NCI-H2196 (cell line): ENCODE measurements at regions not wholly inside any gene's neighbourhood (a gene's known extent, or its start where the extent isn't known, plus 50 kb on each side); places are given as distances from the start of the nearest gene placed in this dataset.

Experiments
- DNase-seq: peaks from one replicate; lab custom pipeline; 2025; ENCODE audit not compliant: unreplicated experiment; lab: John Stamatoyannopoulos, UW

- no peak for DNase-seq
Measured at GRCh38 chr7:3229904-3230470, 71.1 kb upstream of the SDK1 start.

- no peak for DNase-seq
Measured at GRCh38 chr7:3230908-3231307, 70.1 kb upstream of the SDK1 start.

- DNase-seq, result no peak
Measured at GRCh38 chr7:3232228-3232627, 68.8 kb upstream of the SDK1 start.

DNA sequence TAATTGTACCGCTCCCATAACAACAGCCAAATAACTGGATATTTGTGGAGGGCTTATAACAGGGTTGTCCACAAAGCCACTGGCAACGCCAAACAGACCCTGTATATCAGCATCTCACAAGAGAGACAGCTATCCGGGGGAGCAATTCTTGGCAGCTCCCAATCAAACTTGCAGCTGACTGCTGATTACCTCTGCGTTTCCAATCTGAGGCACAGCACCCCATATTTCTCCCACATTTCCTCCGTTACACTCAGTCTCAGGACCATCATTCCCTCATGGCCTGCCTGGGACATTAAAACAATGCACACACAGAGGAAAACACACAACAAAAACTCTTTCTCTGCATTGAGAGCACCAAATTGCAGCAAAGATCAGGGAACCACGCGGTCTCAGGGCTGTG lies 67.8 kb upstream of the SDK1 start:
- DNase-seq, result no peak

DNA sequence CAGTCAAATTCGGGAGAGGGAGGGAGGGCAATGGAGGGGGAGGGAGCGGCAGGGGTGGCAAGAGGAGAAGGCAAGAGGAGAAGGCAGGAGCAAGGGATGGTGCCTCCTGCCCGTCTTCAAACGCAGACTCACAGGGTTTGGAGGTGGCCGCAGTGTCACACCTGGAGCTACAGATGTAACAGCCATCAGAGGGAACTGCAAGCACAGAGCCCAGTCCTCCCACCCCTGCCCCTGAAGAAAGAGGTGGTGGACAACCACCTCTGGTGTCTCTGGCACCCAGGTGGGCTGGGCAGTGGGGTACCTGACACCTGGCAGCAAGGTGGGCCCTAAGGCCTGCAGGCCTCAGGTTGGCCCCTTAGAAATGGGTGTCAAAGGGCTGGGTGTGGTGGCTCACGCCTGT lies 67.0 kb upstream of the SDK1 start:
- DNase-seq, result no peak

GRCh38 chr7:3234851-3235250 lies 66.2 kb upstream of the SDK1 start:
- DNase-seq, result no peak

DNA sequence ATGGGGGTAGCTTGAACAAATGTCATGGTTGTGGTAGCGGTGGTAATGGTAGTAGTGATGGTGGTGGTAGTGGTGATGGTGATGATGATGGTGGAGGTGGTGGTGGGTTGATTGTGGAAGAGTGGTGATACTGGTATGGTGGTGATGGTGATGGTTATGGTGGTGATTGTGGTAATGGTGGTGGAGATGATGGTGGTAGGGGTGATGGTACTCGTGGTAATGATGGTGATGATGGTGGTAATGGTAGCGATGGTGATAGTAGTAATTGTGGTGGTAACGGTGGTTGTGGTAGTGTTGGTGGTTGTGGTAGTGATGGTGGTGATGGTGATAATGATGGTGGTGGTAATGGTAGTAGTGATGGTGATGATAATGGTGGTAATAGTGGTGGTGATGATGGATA lies 65.7 kb upstream of the SDK1 start:
- DNase-seq, result no peak

DNA sequence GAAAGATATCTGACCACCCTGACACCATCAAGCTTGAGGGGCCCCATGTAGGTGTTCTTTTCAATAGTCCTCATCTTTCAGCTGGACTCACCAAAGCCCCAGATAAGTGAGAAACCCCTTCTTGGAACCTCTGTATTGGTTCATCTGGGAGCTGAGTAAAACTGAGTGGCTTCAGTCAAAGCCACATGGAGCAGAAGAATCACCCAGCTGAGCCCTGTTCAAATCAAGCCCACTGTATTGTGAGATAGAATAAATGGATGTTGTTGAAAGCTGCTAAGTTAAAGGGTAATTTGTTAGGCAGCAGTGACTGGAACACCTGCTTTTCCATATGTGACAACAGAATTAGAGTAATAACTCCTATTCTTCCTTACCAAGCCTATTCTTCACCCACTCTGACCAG lies 64.8 kb upstream of the SDK1 start:
- no peak for DNase-seq

GRCh38 chr7:3238525-3239210 lies 62.4 kb upstream of the SDK1 start:
- DNase-seq, result no peak

GRCh38 chr7:3239291-3239691 lies 61.8 kb upstream of the SDK1 start:
- no peak for DNase-seq

DNA sequence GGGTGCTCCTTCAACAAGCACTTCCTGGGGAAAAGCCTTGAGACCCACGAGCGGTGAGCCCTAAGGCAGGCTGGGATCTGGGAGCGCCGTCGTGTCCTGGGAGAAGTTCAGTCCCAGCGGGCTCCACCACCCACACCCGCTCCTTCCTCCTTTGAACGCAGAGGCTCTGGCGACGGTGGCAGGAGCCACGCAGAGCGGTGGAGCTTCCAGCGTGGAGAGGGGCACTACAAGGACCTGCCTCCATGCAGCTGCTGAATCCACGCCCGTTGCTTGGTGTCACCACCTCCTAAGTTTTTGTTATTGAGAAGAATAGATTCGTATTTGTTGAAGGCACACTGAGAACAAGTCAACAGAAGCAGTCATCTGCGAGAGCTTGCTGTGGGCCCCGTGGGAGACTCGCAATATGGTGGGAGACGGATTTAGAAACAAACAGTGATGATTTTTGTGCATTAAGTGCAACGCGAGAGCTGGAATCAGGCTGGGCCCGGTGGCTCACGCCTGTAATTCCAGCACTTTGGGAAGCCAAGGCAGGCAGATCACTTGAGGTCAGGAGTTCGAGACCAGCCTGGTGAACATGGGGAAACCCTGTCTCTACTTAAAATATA lies 60.1 kb upstream of the SDK1 start:
- DNase-seq, result no peak

- DNase-seq, result no peak
Measured at GRCh38 chr7:3241686-3242258, 59.3 kb upstream of the SDK1 start.

GRCh38 chr7:3242398-3242972 lies 58.6 kb upstream of the SDK1 start:
- DNase-seq, result no peak

- no peak for DNase-seq
Measured at GRCh38 chr7:3243256-3243655, 57.8 kb upstream of the SDK1 start.

DNA sequence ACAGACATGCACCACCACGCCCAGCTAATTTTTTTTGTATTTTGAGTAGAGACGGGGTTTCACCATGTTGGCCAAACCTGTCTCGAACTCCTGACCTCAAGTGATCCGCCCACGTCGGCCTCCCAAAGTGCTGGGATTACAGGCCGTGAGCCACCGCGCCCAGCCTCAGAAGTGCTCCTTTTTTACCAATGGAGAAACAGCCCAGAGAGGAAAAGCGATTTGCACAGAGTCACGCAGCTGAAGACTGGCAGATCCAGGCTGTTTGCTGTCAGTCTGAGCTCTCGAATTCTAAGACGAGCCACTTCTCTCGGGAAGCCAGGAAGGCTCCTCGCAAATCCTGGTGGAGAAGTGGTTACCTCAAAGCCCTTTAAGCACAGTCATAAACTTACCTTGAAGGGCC lies 57.4 kb upstream of the SDK1 start:
- no peak for DNase-seq

DNA sequence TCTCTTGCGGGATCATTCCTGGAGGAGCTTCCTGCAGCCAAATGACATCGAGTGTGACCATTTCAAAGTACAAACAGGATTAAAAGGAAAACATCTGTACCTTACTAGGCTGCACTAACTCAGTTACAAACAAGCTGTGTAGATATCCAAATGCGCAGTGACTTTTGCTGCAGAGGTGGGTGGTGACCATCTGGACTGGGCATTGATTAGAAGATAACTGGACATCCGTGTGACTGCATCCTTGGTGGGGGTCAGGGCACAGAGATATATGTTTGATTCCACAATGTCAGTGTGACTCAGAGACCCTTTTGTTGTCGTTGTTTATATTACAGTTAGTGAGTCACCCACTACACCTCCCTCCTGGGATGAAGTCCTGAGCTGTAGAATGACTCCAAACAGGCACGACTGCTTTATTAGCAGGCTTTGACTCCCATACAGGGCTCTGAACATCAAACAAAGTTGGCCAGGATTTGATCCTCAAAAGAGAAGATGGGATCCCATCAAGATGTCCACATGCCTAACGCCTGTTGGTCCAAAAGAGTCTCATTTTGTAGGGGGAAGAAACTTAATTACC lies 56.7 kb upstream of the SDK1 start:
- DNase-seq, result no peak

DNA sequence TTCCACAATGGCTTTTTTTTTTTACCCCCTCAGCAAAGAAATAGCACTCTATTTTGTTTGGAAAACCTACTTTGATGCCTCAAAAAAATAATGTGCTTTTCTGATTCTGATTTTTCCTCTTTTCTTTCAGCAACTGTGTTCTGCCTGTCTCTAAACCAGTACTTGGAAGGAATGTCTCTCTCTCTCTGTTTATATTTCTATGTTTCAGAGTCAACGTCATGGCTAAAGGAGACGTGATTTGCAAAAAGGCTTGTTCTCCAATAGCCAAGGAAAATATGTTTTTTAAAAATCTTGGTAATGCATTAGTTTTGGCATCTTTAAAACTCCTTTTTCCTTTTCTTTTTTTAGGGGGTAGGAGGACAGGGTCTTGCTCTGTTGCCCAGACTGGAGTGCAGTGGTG lies 56.0 kb upstream of the SDK1 start:
- no peak for DNase-seq

DNA sequence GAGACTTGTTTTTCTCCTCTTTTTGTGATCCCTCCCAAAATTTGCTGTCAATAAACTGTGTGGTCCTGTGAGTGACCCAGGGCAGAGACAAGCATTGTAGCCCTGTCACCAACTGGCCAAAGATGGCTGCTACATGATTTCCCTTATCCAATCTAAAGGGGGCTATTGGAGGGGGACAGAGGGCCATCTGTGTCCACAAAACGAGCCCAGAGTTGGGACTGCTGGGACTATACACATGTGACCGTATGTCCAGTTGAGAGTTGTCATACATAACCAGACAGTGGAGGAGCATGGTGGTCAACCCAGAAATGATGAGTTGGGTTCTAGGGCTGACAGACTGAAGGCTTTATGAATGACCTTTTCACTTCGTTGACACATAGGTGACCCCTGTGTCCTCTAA lies 55.3 kb upstream of the SDK1 start:
- no peak for DNase-seq

DNA sequence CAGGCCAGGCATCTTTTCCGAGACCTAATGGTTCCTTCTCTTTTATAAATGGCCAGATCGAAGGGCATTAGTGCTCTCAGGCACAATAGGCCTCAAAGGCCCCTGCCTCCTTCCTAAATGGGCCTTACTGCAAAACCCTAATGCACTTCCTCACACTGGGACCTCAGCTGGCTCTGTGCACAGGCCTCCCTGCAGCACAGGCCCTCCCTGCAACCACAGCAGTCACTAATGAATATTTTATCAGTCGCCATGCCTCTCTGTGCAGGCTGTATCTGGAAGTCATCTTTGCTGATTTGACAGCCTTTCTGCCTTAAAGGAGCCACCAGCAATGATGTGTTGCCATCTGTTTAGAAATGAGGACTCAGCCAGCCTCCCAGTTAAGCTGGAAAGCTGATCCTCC lies 54.9 kb upstream of the SDK1 start:
- DNase-seq, result no peak

DNA sequence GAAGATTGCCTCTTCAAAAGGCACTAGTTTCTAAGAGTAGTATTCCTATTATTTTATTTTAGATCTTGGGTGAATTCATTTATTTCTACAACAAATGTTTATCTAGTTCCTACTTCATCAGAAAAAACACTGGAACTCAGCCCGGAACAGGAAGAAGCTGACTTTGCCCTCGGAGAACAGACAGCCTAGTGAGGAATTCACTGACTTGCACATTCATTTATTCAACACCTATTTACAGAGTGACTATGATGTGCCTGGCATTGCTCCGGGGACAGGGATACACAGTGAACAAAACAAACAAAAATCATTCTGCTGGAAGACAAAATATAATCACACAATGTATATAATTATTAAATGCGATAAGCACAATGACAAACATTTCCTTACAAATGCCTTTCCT lies 54.4 kb upstream of the SDK1 start:
- no peak for DNase-seq

- no peak for DNase-seq
Measured at GRCh38 chr7:3250725-3251124, 50.3 kb upstream of the SDK1 start.
